ENCODE measurements at regions not wholly inside any gene's neighbourhood (a gene's known extent, or its start where the extent isn't known, plus 50 kb on each side); places are given as distances from the start of the nearest gene placed in this dataset.

DNA sequence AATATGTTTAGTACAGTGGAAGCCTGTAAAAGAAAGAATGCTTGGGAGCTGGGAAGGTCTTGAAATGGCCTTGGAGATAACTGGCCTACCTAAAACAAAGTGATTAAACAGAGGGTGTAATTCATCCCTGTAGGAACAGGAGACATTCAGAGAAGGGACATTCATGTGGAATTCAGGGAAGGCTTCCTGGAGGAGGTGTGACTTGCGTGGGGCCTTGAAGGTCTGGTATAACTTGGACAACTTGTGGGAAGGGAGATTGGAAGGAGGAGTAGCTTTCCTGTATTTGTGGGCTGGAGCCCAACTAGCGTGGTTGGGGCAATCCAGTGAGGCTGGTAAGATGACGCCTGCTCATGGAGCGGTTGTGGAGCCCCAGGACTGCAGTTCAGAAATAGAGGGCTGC, 156.4 kb downstream of the AACS start:
- intact Hi-C loops (cut with DNase I): no loop called here
- no peak overlapping the region for H3K27ac ChIP-seq
- ATAC-seq: no peak
- no peak overlapping the region for H3K4me3 ChIP-seq
- no peak for DNase-seq
- no peaks in the 10 kb centered on the region for H3K4me1 ChIP-seq
- TF ChIP-seq POLR2A (IDR thresholded peaks at IDR 0.05): no peak
- TF ChIP-seq, protein P1, sequence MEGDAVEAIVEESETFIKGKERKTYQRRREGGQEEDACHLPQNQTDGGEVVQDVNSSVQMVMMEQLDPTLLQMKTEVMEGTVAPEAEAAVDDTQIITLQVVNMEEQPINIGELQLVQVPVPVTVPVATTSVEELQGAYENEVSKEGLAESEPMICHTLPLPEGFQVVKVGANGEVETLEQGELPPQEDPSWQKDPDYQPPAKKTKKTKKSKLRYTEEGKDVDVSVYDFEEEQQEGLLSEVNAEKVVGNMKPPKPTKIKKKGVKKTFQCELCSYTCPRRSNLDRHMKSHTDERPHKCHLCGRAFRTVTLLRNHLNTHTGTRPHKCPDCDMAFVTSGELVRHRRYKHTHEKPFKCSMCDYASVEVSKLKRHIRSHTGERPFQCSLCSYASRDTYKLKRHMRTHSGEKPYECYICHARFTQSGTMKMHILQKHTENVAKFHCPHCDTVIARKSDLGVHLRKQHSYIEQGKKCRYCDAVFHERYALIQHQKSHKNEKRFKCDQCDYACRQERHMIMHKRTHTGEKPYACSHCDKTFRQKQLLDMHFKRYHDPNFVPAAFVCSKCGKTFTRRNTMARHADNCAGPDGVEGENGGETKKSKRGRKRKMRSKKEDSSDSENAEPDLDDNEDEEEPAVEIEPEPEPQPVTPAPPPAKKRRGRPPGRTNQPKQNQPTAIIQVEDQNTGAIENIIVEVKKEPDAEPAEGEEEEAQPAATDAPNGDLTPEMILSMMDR (IDR thresholded peaks at IDR 0.05): no peak
- H3K36me3 ChIP-seq: no peaks in the 10 kb centered on the region
- H3K27me3 ChIP-seq: peaks cover 0 to 41% (median 9%) of the 10 kb centered on the region in 9 donors
- 77 to 86% (median 83%) methylated on average over 4 of the region's 4 CpGs for WGBS, 4 donors
- peaks cover 0 to 6% (median 0%) of the 10 kb centered on the region in 12 donors for H3K9me3 ChIP-seq

DNA sequence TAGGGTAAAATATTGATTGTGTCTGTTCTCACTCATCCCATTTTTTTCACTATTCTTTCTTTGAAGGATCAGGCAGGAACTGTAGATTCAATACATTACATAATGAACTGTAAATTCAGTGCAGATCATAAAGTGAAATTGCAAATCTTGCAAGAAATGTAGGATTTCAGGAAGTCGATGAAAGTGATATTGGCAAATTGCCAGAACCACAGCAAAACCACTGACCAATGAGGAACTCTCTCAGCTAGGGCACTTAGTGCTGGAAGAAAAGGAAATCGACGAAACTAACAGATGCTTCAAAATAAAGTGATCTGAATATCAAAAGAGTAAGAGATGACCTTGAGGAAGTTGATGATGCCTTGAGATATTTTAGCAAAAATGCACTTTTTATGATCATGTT, 157.6 kb downstream of the AACS start:
- Histone ChIP-seq H3K9me3 (peaks cover 0 to 6% (median 0%) of the 10 kb centered on the region in 12 donors), H3K27me3 (peaks cover 0 to 38% (median 9%) of the 10 kb centered on the region in 9 donors), H3K27ac (no peak overlapping the region), H3K36me3 (no peaks in the 10 kb centered on the region), H3K4me3 (no peak overlapping the region), H3K4me1 (no peaks in the 10 kb centered on the region)
- ATAC-seq: no peak
- intact Hi-C loops (cut with DNase I): no loop called here
- 56 to 66% (median 62%) methylated on average over 3 of the region's 3 CpGs for WGBS, 4 donors
- TF ChIP-seq, protein P1 (IDR thresholded peaks at IDR 0.05): no peak
- TF ChIP-seq POLR2A (IDR thresholded peaks at IDR 0.05): no peak
- DNase-seq: no peak

DNA sequence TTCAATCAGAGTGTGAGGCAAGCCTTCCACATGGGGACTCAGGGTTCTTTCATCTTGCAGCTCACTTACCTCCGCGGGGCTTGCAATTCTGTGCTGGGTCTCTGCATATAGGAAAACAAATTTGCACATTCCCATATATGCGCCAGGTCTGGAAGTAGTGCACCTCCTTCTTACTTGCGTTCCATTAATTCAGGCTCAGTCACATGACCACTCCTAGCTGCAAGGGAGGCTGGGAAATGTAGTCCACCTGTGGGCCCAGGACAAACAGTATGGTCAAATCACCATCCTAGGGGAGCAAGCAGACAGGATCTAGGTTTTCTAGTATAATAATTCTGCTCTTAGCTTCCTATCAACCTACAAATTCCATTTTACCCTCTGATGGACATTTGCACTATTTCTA, 160.4 kb downstream of the AACS start:
- Histone ChIP-seq H3K27ac (no peak overlapping the region), H3K27me3 (peaks cover 0 to 17% (median 3%) of the 10 kb centered on the region in 9 donors), H3K4me3 (no peak overlapping the region), H3K36me3 (no peaks in the 10 kb centered on the region), H3K9me3 (peaks cover 0 to 6% (median 0%) of the 10 kb centered on the region in 12 donors), H3K4me1 (no peaks in the 10 kb centered on the region)
- WGBS, 4 donors: 92 to 96% (median 94%) methylated on average over 4 of the region's 4 CpGs
- ATAC-seq (no peak), DNase-seq (no peak)
- intact Hi-C loops (cut with DNase I): no loop called here
- TF ChIP-seq, protein P1 (IDR thresholded peaks at IDR 0.05): no peak
- TF ChIP-seq POLR2A (IDR thresholded peaks at IDR 0.05): no peak

DNA sequence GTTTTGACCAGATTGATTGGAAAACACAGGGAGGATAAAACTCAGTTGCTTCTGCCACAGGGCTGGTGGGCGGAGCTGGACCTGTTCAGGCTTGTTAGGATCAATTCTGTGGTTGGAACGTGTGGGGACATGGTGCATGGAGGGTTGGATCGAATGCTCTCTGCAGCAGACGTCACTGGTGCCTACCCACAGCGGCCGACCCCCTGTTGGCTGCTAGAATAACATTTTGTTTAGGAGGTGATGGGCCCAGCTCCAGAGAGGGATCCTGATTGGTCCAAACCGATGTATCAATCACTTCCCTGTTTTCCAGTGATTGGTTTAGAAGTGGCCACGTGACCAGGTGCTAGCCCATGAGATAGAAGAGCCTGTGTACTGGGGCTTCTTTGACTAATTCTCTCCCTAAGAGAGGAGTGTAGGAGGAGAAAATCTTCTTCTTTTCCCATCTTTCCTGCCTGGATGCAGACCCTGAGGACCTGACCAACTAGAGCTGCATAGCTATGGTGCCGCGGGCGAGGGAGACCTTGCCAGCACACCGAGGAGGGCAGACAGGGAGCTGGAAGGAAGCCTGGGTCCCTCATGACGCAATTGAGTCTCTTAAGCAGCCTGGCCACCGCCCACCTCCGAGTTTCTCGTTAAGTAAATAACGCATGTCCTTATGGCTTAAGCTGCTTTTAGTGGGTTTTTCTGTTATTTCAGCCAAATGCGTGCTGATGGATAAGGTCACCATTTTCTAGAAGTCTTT, 163.5 kb downstream of the AACS start:
- no peak for ATAC-seq
- H3K27me3 ChIP-seq: peaks cover 0 to 6% (median 0%) of the 10 kb centered on the region in 9 donors
- 78 to 80% (median 80%) methylated on average over 18 of the region's 18 CpGs for WGBS, 4 donors
- DNase-seq: no peak
- no peak for TF ChIP-seq POLR2A (IDR thresholded peaks at IDR 0.05)
- TF ChIP-seq, protein P1 (IDR thresholded peaks at IDR 0.05): no peak
- H3K9me3 ChIP-seq: peaks cover 0 to 7% (median 0%) of the 10 kb centered on the region in 12 donors
- no peaks in the 10 kb centered on the region for H3K4me1 ChIP-seq
- H3K36me3 ChIP-seq: no peaks in the 10 kb centered on the region
- intact Hi-C loops (cut with DNase I): no loop called here
- H3K4me3 ChIP-seq: no peak overlapping the region
- no peak overlapping the region for H3K27ac ChIP-seq

All from heart left ventricle (tissue), 16 donors.